Immature natural killer cell (primary cell): ENCODE measurements at regions not wholly inside any gene's neighbourhood (a gene's known extent, or its start where the extent isn't known, plus 50 kb on each side); places are given as distances from the start of the nearest gene placed in this dataset.
"Not testable (repeated sequence)": the region's sequence is repeated elsewhere in the genome, so short reads cannot be mapped to it uniquely, and the experiment has no call there.

ENCODE experiments used
- DNase-seq, 3 donors: peaks; one replicate each; pipeline ENCODE4 v3.0.0; 2022; ENCODE audit warnings: mixed read lengths in 1 of 3
- H3K27ac Mint-ChIP-seq, 6 donors: one replicate each; pipeline ENCODE4 v1.8.0; 2020; ENCODE audit warnings: mixed read lengths in 6 of 6, mild to moderate bottlenecking in 5 of 6, inconsistent platforms in 4 of 6, moderate library complexity in 3 of 6
- H3K27me3 Mint-ChIP-seq, 3 donors: one replicate each; pipeline ENCODE4 v1.8.0; 2020 to 2021; ENCODE audit warnings: low read depth in 3 of 3, mild to moderate bottlenecking in 3 of 3, mixed read lengths in 3 of 3, moderate library complexity in 3 of 3, inconsistent platforms in 1 of 3
- H3K36me3 Mint-ChIP-seq, 3 donors: one replicate each; pipeline ENCODE4 v1.8.0; 2020; ENCODE audit warnings: mixed read lengths in 3 of 3, inconsistent platforms in 2 of 3, mild to moderate bottlenecking in 2 of 3
- H3K4me1 Mint-ChIP-seq, 2 donors: one replicate each; pipeline ENCODE4 v1.8.0; 2020; ENCODE audit warnings: inconsistent platforms in 2 of 2, mild to moderate bottlenecking in 2 of 2, mixed read lengths in 2 of 2, moderate library complexity in 1 of 2
- H3K4me3 Mint-ChIP-seq, 5 donors: one replicate each; pipeline ENCODE4 v1.8.0; 2020; ENCODE audit warnings: mild to moderate bottlenecking in 5 of 5, mixed read lengths in 5 of 5, inconsistent platforms in 3 of 5, moderate library complexity in 3 of 5
- H3K9me3 Mint-ChIP-seq, 6 donors: one replicate each; pipeline ENCODE4 v1.8.0; 2020; ENCODE audit warnings: mild to moderate bottlenecking in 6 of 6, mixed read lengths in 6 of 6, inconsistent platforms in 4 of 6, moderate library complexity in 3 of 6

DNA sequence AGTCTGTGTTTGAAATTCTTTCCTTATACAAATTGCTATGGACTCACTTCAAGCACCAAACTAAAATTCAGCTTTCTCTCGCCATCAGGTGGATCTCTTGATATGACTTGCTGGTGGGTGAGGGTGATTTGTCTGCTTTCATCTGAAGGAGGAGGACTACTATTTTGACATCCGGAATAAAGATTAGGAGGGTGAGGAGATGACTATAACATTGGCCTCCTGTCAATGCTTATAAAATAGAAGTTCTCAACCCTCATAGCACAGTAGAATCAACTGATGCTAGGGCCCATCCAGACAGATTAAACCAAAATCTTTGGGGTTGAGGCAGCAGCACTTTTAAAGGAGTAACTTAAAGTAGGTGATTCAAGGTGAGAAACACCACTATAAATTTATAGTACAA is 120.4 kb upstream of the DNAJC10 start:
- Mint-ChIP-seq H3K9me3 (peaks cover 0 to 6% (median 0%) of the 10 kb centered on the region in 6 donors), H3K4me1 (no peaks in the 10 kb centered on the region), H3K27ac (no peak overlapping the region), H3K27me3 (peaks cover 0 to 3% (median 2%) of the 10 kb centered on the region in 3 donors), H3K4me3 (no peak overlapping the region), H3K36me3 (no peaks in the 10 kb centered on the region)
- DNase-seq, result no peak

- no peak for DNase-seq
- Mint-ChIP-seq H3K27ac (no peak overlapping the region), H3K27me3 (peaks cover 0 to 2% (median 0%) of the 10 kb centered on the region in 3 donors), H3K36me3 (no peaks in the 10 kb centered on the region), H3K9me3 (peaks cover 0 to 4% (median 0%) of the 10 kb centered on the region in 6 donors), H3K4me1 (no peaks in the 10 kb centered on the region), H3K4me3 (no peak overlapping the region)
Observed at GRCh38 chr2:182597570-182598295, 118.3 kb upstream of the DNAJC10 start.

- DNase-seq, result no peak
- Mint-ChIP-seq H3K9me3 (no peaks in the 10 kb centered on the region), H3K4me3 (no peak overlapping the region), H3K27ac (no peak overlapping the region), H3K4me1 (no peaks in the 10 kb centered on the region), H3K36me3 (no peaks in the 10 kb centered on the region), H3K27me3 (peaks cover 0 to 2% (median 0%) of the 10 kb centered on the region in 3 donors)
Observed at GRCh38 chr2:182598626-182599025, 117.4 kb upstream of the DNAJC10 start.

DNA sequence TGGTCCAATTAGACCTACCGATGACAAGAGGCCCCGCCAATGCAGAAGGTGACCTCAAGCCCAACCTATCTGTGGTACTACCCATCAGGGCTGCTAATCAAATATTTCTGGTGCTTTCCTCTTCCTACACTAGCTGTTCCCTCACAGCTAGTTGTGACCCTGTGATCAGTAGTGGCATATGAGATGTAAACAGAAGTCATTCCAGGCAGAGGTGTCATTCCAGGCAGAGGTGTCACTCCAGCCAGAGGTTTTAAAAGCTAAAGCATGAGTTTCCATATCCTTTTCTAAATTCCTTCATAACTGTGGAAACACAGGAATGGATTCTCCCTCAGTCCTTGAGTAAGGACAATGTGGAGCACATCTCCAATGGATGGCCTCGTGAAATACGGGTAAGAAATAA is 110.9 kb upstream of the DNAJC10 start:
- Mint-ChIP-seq H3K27me3 (peaks cover 0 to 2% (median 0%) of the 10 kb centered on the region in 3 donors), H3K36me3 (no peaks in the 10 kb centered on the region), H3K4me3 (no peak overlapping the region), H3K9me3 (peaks cover 0 to 5% (median 0%) of the 10 kb centered on the region in 6 donors), H3K4me1 (no peaks in the 10 kb centered on the region), H3K27ac (no peak overlapping the region)
- no peak for DNase-seq

GRCh38 chr2:182606728-182607681 is 109.1 kb upstream of the DNAJC10 start:
- no peaks in the 10 kb centered on the region for H3K36me3 Mint-ChIP-seq
- no peak overlapping the region for H3K27ac Mint-ChIP-seq
- no peaks in the 10 kb centered on the region for H3K4me1 Mint-ChIP-seq

DNA sequence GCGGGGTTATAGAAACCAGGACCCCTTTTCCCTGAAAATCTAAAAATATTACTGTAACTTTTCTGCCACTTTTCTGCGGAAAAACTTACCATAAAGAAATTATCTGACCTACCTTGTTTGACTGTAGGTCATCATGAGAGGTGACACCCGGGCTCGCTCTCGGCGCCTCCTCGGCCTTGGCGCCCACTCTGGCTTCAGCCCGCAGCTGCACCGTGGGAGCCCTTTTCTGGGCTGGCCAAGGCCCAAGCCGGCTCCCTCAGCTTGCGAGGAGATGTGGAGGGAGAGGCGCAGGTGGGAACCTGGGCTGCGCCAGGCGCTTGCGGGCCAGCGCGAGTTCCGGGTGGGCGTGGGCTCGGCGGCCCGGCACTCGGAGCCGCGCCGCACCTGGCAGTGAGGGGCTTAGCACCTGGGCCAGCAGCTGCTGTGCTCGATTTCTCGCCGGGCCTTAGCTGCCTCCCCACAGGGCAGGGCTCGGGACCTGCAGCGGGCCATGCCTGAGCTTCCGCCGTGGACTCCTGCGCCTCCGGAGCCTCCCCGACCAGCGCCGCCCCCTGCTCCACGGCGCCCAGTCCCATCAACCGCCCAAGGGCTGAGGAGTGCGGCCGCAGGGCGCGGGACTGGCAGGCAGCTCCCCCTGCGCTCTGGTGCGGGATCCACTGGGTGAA is 107.7 kb upstream of the DNAJC10 start:
- no peaks in the 10 kb centered on the region for H3K4me1 Mint-ChIP-seq
- H3K9me3 Mint-ChIP-seq, result peaks cover 0 to 5% (median 0%) of the 10 kb centered on the region in 6 donors
- H3K27me3 Mint-ChIP-seq, result peaks cover 0 to 2% (median 0%) of the 10 kb centered on the region in 3 donors
- no peak overlapping the region for H3K4me3 Mint-ChIP-seq
- no peak overlapping the region for H3K27ac Mint-ChIP-seq
- H3K36me3 Mint-ChIP-seq, result no peaks in the 10 kb centered on the region
- DNase-seq, result no peak

More at GRCh38 chr2:182606728-182607681, 109.1 kb upstream of the DNAJC10 start:
- Mint-ChIP-seq H3K4me3 (no peak overlapping the region), H3K9me3 (peaks cover 0 to 5% (median 0%) of the 10 kb centered on the region in 6 donors), H3K27me3 (peaks cover 0 to 2% (median 0%) of the 10 kb centered on the region in 3 donors)
- DNase-seq, result no peak

DNA sequence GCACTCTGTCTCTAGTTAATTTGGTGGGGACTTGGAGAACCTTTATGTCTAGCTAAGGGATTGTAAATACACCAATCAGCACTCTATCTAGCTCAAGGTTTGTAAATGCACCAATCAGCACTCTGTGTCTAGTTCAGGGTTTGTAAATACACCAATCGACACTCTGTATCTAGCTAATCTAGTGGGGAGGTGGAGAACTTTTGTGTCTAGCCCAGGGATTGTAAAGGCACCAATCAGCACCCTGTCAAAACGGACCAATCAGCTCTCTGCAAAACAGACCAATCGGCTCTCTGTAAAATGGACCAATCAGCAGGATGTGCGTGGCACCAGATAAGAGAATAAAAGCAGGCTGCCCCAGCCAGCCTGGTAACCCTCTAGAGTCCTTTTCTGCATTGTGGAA is 107.1 kb upstream of the DNAJC10 start:
- not testable (repeated sequence) for H3K27ac Mint-ChIP-seq, H3K27me3 Mint-ChIP-seq, DNase-seq, H3K36me3 Mint-ChIP-seq, H3K4me3 Mint-ChIP-seq, H3K4me1 Mint-ChIP-seq, H3K9me3 Mint-ChIP-seq

- DNase-seq, result no peak
- Mint-ChIP-seq H3K9me3 (peaks cover 0 to 5% (median 0%) of the 10 kb centered on the region in 6 donors), H3K27me3 (peaks cover 0 to 2% (median 0%) of the 10 kb centered on the region in 3 donors), H3K4me3 (no peak overlapping the region), H3K4me1 (no peaks in the 10 kb centered on the region), H3K36me3 (no peaks in the 10 kb centered on the region), H3K27ac (no peak overlapping the region)
Observed at GRCh38 chr2:182610231-182610630, 105.8 kb upstream of the DNAJC10 start.

- DNase-seq, result no peak
- H3K27ac Mint-ChIP-seq, result no peak overlapping the region
- H3K4me3 Mint-ChIP-seq, result no peak overlapping the region
- H3K4me1 Mint-ChIP-seq, result no peaks in the 10 kb centered on the region
- H3K27me3 Mint-ChIP-seq, result peaks cover 0 to 2% (median 0%) of the 10 kb centered on the region in 3 donors
- peaks cover 0 to 4% (median 0%) of the 10 kb centered on the region in 6 donors for H3K9me3 Mint-ChIP-seq
- H3K36me3 Mint-ChIP-seq, result no peaks in the 10 kb centered on the region
Observed at GRCh38 chr2:182611009-182611408, 105.0 kb upstream of the DNAJC10 start.

DNA sequence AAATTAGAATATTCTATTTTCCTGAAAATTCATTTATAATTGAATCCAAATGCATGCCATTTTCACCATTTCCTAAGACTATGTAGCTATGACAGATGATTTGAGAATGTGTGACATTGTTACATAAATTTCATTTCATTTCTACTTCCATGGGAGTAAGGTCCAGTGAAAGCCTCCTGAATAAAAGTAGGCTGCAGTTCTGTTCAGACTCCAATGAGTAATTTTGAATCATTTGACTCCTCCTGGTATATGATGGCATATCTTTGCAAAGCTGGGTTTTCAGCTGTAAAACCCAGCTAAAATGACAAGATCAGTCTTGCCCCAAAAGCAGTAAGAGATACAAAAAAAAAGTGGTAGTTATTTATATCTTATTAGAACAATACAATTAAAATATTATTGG is 101.0 kb upstream of the DNAJC10 start:
- Mint-ChIP-seq H3K27me3 (peaks cover 0 to 1% (median 0%) of the 10 kb centered on the region in 3 donors), H3K4me1 (no peaks in the 10 kb centered on the region), H3K9me3 (peaks cover 0 to 2% (median 0%) of the 10 kb centered on the region in 6 donors), H3K27ac (no peak overlapping the region), H3K4me3 (no peak overlapping the region), H3K36me3 (no peaks in the 10 kb centered on the region)
- DNase-seq, result no peak

GRCh38 chr2:182616471-182617393 is 99.3 kb upstream of the DNAJC10 start:
- no peak overlapping the region for H3K4me3 Mint-ChIP-seq
- peaks cover 0 to 1% (median 0%) of the 10 kb centered on the region in 3 donors for H3K27me3 Mint-ChIP-seq
- H3K36me3 Mint-ChIP-seq, result no peaks in the 10 kb centered on the region
- no peak overlapping the region for H3K27ac Mint-ChIP-seq
- peaks cover 0 to 2% (median 0%) of the 10 kb centered on the region in 6 donors for H3K9me3 Mint-ChIP-seq
- no peaks in the 10 kb centered on the region for H3K4me1 Mint-ChIP-seq
- no peak for DNase-seq

GRCh38 chr2:182618672-182619079 is 97.4 kb upstream of the DNAJC10 start:
- H3K4me3 Mint-ChIP-seq, result no peak overlapping the region
- peaks cover 0 to 2% (median 0%) of the 10 kb centered on the region in 6 donors for H3K9me3 Mint-ChIP-seq
- no peaks in the 10 kb centered on the region for H3K4me1 Mint-ChIP-seq
- DNase-seq, result no peak
- no peaks in the 10 kb centered on the region for H3K36me3 Mint-ChIP-seq
- peaks cover 0 to 3% (median 1%) of the 10 kb centered on the region in 3 donors for H3K27me3 Mint-ChIP-seq
- no peak overlapping the region for H3K27ac Mint-ChIP-seq

DNA sequence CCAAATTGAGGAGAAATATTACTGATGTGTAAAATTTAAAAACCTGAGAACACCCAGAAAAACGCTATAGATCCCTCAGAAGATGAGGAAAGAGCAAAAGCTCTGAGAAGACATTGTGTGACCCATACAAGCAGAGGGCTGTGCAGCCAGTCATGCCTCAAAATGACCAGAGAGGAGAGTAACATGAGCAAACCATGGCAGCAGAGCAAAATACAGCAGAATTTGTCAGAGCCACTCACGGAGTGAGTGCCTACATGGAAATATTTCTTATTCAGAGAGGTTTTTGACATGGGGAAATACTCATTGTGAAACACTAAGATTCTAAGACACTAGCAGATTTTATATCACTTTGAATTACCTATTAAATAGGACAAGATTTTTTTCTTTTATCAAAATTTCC is 96.8 kb upstream of the DNAJC10 start:
- Mint-ChIP-seq H3K9me3 (peaks cover 0 to 2% (median 0%) of the 10 kb centered on the region in 6 donors), H3K4me1 (no peaks in the 10 kb centered on the region), H3K27ac (no peak overlapping the region), H3K36me3 (no peaks in the 10 kb centered on the region), H3K4me3 (no peak overlapping the region), H3K27me3 (peaks cover 0 to 3% (median 1%) of the 10 kb centered on the region in 3 donors)
- DNase-seq, result no peak
